ENCODE measurements at regions not wholly inside any gene's neighbourhood (a gene's known extent, or its start where the extent isn't known, plus 50 kb on each side); places are given as distances from the start of the nearest gene placed in this dataset.

GRCh38 chr13:64289702-64290101, 2874.1 kb upstream of the PCDH20 start:
- H3K27me3 ChIP-seq, result no peaks in the 10 kb centered on the region
- no peak for DNase-seq
- TF ChIP-seq CTCF (IDR thresholded peaks at IDR 0.05; ENCODE audit: low read depth, low read length), result no peak

GRCh38 chr13:64283926-64284325, 2868.3 kb upstream of the PCDH20 start:
- Histone ChIP-seq H3K27me3 (no peaks in the 10 kb centered on the region), H3K36me3 (no peaks in the 10 kb centered on the region), H3K4me3 (ENCODE audit: low read depth, low read length) (no peak overlapping the region), H3K4me1 (no peaks in the 10 kb centered on the region), H3K9me3 (no peaks in the 10 kb centered on the region)
- TF ChIP-seq CTCF (IDR thresholded peaks at IDR 0.05; ENCODE audit: low read depth, low read length), result no peak
- no peak for DNase-seq

More at GRCh38 chr13:64289702-64290101, 2874.1 kb upstream of the PCDH20 start:
- no peaks in the 10 kb centered on the region for H3K36me3 ChIP-seq
- H3K4me3 ChIP-seq (ENCODE audit: low read depth, low read length), result no peak overlapping the region
- no peaks in the 10 kb centered on the region; the same call in 1 of the 2 replicates for H3K4me1 ChIP-seq
- H3K9me3 ChIP-seq, result no peaks in the 10 kb centered on the region

GRCh38 chr13:64278493-64278892, 2862.8 kb upstream of the PCDH20 start:
- no peaks in the 10 kb centered on the region for H3K9me3 ChIP-seq
- H3K27me3 ChIP-seq, result no peaks in the 10 kb centered on the region
- DNase-seq, result no peak
- no peaks in the 10 kb centered on the region for H3K36me3 ChIP-seq
- no peak for TF ChIP-seq CTCF (IDR thresholded peaks at IDR 0.05; ENCODE audit: low read depth, low read length)
- no peak overlapping the region for H3K4me3 ChIP-seq (ENCODE audit: low read depth, low read length)
- H3K4me1 ChIP-seq, result no peaks in the 10 kb centered on the region

GRCh38 chr13:64277097-64277496, 2861.4 kb upstream of the PCDH20 start:
- H3K27me3 ChIP-seq, result no peaks in the 10 kb centered on the region
- H3K9me3 ChIP-seq, result no peaks in the 10 kb centered on the region
- H3K4me1 ChIP-seq, result no peaks in the 10 kb centered on the region
- DNase-seq, result no peak
- H3K4me3 ChIP-seq (ENCODE audit: low read depth, low read length), result no peak overlapping the region
- no peak for TF ChIP-seq CTCF (IDR thresholded peaks at IDR 0.05; ENCODE audit: low read depth, low read length)
- no peaks in the 10 kb centered on the region for H3K36me3 ChIP-seq

GRCh38 chr13:64276232-64276631, 2860.6 kb upstream of the PCDH20 start:
- no peak for DNase-seq
- TF ChIP-seq CTCF (IDR thresholded peaks at IDR 0.05; ENCODE audit: low read depth, low read length), result no peak
- H3K36me3 ChIP-seq, result no peaks in the 10 kb centered on the region
- no peak overlapping the region for H3K4me3 ChIP-seq (ENCODE audit: low read depth, low read length)
- H3K9me3 ChIP-seq, result no peaks in the 10 kb centered on the region
- no peaks in the 10 kb centered on the region for H3K4me1 ChIP-seq
- no peaks in the 10 kb centered on the region for H3K27me3 ChIP-seq

- Histone ChIP-seq H3K27me3 (no peaks in the 10 kb centered on the region), H3K4me1 (no peaks in the 10 kb centered on the region), H3K36me3 (no peaks in the 10 kb centered on the region), H3K4me3 (ENCODE audit: low read depth, low read length) (no peak overlapping the region), H3K9me3 (no peaks in the 10 kb centered on the region)
- DNase-seq, result peak; percentile 12
- no peak for TF ChIP-seq CTCF (IDR thresholded peaks at IDR 0.05; ENCODE audit: low read depth, low read length)
Measured at GRCh38 chr13:64274481-64275217, 2859.0 kb upstream of the PCDH20 start.

Measured in BE2C (cell line).